NCI-H2171 treated with DMSO at 0.1 percent for 48 hours (cell line): ENCODE measurements at regions not wholly inside any gene's neighbourhood (a gene's known extent, or its start where the extent isn't known, plus 50 kb on each side); places are given as distances from the start of the nearest gene placed in this dataset.

Experiments
- DNase-seq: peaks from one replicate; lab custom pipeline; 2025; lab: John Stamatoyannopoulos, UW

DNA sequence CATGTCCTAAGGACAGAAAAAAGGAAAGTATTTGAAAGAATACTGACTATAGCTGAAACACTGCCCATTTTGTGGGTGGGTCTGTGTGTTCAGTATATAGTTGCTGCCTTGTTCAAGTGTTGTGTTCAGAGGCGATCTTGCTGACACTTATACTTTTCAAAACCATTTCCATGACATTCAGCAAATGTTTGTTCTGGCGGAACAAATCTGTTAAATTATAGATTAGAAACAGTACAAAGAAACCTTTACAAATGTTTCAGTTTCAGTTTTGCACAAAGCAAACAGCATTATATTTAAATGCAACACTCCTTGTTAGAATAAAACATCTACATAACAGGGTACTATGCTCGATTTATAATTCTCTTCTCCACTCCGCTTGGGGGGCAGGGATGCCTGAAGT is 2276.3 kb downstream of the MAT2B start:
- DNase-seq, result no peak

DNA sequence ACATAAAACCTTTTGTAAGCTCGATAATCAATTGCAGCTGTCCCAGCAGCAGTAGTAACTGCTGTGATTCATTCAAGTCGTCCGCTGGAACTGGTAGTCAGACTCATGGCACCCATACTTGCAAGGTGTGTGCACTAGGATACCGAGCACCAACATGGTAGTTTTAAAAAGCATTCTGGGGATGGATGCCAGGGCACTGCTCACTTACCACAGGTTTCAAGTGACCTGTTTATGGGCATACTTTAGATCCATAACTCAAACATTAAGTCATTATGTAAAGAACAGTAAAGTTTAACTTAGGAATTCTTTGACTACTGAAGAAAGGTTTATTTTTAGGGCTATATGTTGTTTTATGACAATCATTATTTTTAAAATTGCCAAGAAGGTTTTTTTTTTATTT is 2277.6 kb downstream of the MAT2B start:
- no peak for DNase-seq

DNA sequence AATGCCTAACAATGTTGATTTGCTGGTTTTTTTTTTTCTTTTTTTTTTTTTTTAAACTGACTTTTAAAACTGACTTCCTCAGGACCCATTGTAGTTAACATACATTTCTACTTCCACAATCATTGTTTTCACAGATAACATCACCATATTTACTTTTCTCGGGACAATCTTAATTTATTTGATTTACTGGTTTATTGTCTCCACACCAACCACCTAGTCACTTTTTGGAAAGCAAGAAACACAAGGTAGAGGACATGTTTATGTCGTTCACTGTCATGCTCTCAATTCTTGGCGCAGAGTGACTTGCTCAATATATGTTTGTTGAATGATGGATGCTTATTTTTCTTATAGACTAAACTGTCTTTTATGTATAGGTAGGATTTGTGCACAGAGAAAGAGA is 2280.7 kb downstream of the MAT2B start:
- DNase-seq, result no peak

DNA sequence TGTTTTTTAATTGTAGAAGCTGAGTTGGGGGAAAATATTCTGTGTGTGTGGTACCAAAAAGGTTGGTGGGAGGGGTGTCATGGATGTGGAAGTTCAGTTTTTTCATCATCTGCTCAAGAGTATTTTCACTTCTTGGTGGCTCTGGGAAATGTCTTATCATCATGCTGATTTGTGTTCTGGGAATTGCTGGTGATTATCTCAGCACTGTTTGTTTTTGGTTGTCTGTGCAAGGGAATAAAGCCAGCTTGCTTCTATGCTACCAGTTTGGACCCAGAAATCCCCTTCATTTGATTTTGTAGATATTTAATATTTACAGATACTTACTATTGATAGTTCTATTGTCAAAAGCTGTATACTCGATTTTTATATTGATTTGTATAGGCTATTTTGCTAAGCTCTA is 2289.7 kb downstream of the MAT2B start:
- no peak for DNase-seq

DNA sequence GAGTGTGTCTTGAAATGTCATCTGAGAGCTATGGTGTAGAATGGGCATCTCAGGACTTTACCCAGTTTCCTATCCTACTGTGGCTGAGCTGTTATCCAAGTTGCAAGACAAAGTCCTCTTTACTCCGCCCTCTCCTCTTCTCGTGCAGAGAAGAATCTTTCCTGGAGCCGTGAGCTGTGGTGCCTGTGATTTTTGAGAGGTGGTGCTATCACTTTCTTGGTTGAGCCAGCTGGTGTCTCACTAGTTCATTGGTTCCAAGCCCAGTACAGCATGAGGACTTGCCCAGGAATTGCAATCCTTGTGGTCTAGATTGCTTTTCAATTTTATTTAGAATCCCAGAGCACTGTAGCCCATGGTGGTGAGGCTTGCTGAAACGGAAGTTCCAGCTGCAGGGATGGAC is 2300.3 kb downstream of the MAT2B start:
- DNase-seq, result no peak

DNA sequence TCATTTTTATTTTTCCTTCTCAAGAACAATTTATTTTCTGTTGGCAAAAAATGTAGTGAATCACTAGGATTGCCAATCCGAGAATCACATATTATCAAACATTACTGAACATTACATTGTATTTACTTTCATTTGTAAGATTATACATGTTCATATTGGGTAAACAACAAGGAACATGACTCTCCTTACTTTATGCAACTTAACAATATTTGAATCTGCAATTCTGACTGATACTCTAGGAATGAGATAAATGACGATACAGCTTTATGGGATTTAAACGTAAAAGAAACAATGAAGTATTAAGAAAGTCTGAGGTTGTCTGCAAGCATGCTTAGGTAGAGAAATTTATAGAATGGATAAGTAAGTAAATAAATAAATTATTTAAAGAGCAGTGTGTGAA is 2302.9 kb downstream of the MAT2B start:
- no peak for DNase-seq

DNA sequence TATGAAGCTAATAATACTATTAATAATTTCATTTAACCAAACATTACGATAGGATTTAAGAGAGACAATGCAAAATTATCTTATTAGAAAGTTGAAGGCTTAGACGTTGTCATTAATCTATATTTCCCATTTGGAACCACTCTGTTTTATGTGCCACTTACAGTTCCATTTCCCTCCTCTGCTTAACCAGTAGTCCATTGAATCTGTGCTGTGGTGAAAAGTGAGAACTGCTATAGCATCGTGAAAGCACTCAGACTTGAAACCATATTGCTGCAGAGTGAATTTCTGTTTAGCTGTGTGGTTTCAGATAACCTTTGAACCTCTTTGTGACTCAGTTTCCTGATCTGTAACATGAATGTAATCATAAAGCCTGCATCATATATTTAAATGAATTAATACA is 2304.5 kb downstream of the MAT2B start:
- no peak for DNase-seq

DNA sequence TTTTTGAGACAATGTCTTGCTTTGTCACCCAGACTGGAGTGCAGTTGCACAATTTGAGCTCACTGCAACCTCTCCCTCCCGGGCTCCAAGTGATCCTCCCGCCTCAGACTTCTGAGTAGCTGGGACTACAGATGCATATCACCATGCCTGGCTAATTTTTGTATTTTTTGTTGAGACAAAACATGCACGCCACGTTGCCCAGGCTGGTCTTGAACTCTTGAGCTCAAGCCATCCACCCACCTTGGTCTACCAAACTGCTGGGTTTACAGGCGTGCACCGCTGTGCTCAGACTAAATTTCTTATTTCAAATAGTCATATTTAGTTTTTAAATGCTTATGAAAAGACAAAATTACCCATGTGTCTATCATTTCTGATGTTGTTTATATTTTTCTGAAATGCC is 2324.1 kb downstream of the MAT2B start:
- no peak for DNase-seq

DNA sequence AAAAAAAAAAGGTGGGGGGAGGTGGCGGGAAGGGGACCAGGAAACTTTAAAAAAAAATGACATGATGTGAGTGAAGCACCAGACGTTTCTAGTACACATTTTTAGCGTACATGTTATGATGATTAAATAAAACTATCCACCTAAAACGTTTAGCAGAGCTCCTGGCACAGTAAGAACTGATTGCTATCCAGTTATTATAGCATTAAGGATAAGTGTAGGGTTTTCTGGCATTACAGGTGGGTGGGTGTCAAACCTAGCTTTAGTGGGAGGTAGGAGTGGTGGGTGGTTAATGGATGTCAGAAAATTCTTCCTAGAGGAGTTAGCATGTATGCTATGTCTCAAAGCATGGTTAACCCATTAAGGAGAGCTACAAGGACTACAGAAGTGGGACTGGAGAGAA is 2329.5 kb downstream of the MAT2B start:
- no peak for DNase-seq

DNA sequence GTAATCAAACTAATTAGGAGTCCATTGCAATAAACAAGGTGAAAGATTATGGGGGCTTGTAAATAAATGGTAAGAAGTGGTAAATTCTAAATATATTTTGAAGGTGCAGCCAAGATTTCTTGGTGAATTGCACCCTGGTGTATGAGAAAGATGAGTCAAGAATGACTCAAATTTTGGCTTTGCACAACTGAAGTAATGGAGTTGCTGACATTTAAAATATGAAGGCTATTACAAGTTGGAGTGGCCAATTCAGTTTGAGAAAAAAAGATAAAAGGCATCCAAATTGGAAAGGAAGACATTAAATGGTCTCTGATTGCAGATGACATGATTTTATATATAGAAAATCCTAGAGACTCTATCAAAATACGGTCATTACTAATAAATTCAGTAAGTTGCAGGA is 2330.6 kb downstream of the MAT2B start:
- no peak for DNase-seq

DNA sequence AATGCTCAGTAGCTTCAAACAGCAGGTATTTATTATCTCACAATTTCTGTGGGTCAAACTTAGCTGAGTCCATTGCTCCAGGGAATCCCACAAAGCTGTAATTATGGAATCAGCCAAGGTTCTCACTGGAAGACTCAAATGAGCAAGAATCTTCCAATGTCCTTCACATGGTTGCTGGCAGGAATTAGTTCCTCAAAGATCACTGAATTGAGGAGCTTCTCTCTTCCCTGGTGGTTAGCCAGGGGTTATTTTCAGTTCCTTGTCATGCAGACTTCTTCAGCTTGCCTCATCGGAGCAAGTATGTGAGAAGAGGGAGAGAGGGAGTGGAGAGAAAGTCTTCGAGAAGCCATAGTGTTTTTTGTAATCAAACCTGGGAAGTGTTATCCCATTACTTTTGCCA is 2331.9 kb downstream of the MAT2B start:
- DNase-seq, result no peak

DNA sequence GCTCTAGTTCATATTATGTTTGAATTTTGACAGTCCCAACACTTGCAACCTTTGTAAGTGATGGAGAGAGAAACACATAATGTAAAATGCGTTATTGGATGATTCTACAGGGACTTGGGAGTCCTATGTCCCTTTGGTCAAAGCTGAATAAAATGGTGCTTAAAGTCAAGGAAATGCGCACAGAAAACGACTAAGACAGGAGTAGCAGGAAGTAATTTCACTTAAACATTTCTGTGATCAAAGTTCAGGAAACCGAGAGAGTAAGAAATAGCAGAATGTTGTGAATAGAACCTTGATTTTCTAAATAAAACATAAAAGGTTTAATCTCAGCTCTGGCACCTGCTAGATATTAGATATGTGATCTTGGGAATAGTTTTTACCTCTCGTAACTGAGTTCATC is 2339.2 kb downstream of the MAT2B start:
- no peak for DNase-seq

DNA sequence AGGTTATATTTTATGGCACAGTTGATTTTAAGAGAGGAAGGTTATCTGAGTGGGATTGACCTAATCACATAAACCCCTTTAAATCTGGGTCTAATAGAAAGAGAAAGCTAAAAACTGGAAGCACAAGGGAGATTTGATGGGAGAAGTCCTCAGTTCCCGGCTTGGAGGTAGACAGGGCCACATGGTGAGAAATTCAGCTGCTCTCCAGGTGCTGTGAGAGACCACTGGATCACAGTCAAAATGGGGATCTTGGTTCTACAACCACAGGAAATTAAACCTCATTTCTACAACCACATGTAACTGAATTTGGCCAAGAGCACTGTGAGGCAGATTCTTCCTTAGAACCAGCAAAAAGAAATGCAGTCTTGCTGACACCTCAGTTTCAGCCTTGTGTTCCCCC is 2352.7 kb downstream of the MAT2B start:
- no peak for DNase-seq

DNA sequence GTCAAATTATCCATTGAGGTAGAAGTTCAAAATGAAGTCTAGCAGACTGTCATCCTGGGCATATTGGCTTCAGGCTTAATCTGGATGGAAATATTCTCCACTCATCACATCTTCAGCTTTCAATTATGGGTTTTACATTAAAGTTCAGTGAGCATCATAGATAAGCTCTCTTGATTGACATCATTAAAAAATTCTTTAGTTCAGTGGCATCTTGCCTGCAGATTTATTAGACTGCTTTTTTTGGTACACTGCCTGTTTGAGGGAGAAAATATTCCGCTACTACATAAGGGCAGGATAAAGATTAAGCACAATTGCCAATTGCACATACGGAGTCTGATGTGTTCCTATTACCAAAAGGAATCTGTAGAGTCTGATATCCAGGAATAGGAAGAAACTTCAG is 2353.8 kb downstream of the MAT2B start:
- DNase-seq, result no peak

DNA sequence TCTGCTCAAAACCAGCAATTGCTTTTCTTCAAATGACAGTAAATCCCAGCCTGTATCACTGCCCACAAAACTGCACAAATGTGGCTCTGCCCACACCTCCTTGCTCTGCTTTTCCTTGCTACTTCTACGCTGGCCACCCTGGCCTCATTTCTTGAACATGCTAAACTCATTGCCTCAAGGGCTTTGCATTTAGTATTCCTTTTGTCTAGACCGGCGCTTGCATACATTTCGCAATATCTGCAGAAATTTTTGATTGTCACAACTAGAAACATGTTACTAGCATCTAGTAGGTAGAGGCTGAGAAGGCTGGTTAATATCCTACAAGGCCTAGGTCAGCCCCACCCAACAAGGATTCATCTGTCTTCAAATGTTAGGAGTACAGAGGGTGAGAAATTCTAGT is 2357.8 kb downstream of the MAT2B start:
- no peak for DNase-seq

DNA sequence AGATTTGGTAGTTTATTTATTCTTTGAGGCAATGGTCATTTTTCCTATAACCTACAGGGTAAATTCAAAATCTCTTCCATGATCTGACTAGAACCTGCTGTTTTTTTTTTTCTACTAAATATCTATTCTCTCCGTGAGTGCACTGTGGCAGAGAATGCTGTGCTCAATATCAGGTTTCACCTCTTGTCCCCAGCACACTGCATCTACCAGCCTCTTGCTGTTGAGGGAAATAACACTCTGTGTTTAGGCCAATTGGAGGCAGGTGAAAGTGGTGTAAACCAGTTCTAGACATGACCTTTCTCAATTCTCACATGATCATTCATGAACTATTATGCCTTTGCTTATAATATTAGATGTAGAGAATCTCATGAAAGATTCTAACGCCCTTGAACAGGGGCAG is 2365.9 kb downstream of the MAT2B start:
- no peak for DNase-seq

DNA sequence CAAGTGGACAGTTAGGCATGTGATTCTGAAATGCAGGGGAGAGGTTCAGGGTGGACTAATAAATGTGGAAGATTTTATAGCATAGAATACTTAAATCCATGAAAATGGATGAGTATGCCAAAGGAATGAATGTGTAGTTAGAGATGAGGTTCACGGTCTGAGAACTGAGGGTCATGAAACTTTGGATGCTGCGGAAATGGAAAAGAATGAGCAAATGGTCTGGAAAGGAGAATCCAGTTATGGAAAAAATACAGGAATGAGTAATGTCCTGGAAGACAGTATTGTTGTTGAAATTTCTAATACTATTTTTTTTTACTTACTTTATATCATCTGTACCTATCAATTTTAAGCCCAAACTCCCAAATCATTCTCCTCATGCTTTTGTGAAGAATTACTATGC is 2369.4 kb downstream of the MAT2B start:
- DNase-seq, result no peak

DNA sequence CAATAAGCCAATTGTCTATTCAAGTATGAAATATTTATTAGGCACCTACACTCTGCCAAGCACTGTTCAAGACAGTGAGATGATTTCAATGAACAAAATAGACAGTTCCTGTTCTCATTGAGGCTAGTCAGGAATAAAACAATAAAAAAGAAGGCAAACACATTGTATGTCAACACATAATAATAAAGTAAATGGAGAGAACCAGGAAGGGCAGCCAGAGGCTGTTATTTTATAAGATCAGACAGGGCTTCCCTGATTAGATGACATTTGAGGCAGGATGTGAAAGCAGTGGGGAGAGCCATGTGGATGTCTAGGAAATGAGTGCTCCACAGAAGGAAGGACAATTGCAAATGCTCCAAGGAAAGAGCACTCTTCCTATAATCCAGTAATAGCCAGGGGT is 2371.1 kb downstream of the MAT2B start:
- DNase-seq, result no peak

DNA sequence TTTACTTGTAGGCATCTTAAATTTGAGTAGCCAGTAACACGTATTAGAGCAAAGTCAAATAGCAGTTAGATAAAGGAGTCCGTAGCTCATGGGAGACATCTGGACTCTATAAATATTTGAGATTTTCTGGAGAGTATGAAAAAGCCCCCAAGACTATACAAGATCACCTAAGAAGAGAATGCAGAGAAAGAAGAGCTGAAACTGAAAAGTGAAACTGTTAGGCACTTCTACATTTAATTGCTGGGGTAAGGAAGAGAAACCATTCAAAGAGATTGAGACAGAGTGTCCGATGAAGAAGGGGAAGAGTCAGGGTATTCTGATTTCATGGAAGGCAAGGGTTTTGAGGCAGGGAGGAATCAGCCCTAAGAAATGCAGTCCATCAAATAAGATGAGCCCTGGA is 2372.1 kb downstream of the MAT2B start:
- DNase-seq, result no peak

DNA sequence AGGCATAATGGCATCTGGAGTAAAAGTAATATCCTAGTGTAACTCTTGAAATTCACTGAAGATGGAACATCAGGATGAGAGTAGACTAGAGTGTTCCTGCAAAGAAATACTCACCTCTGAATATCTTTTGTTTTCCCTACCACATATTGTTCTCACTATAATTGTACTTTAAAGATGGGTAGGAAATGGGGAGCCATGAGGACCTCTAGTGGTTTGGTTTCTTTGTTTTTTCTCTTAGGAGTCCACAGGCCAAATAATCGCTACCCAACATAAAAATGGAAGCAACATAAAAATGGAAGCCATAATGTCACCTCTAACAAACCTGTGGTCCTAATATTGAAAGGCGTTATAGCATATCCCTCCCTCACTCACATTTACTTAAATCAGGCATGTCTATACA is 2375.8 kb downstream of the MAT2B start:
- DNase-seq, result no peak

DNA sequence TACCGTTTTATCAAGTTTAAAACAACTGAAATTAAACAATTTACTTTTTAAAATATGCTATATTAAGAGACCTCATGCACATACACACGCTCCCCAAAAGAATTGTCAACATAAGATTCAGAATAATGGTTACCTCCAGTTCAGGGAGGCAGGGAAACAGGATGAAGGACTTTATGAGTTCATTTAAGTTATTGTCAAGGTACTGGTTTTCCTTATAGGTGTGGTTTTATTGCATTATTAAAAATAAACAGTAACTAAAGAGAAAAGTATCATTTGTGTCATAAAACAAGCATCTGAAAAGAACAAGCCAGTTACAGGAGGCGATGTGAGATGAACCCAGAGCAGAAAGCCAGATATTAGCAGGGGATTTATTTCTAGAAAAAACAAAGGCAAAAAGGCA is 2376.7 kb downstream of the MAT2B start:
- no peak for DNase-seq

DNA sequence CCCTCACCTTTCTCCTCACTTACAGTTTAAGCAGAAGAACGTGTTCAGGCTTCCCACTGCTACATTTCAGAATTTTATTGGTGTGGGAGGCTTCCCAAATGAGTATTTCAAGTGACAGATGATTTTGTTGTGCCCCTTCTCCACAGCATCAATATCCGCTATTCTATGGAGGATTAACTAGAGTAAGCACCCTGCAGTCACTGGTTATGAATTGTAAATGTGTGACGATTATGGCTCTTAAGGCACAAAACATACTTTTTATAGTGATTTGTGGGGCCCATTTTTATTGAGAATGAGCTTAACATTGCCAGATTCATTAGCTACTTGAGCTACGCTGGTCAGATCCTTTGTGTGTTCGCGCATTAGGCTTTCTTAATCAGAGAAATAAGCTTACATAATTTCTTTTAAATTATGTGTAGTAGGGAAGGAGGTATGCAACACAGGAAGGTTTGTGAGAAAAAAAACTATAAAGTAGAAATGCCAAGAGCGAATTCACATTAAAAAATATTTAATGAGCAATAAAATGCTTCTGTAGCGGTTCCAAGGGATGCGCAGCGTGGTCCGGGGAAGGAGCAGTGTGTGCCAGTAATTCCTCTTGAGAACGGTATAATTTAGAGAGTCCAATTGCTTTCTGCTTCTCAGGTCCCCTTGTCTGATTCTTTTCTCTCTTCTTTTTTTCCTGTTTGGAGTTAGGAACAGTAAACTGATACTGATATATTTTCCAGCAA is 2380.4 kb downstream of the MAT2B start:
- no peak for DNase-seq

DNA sequence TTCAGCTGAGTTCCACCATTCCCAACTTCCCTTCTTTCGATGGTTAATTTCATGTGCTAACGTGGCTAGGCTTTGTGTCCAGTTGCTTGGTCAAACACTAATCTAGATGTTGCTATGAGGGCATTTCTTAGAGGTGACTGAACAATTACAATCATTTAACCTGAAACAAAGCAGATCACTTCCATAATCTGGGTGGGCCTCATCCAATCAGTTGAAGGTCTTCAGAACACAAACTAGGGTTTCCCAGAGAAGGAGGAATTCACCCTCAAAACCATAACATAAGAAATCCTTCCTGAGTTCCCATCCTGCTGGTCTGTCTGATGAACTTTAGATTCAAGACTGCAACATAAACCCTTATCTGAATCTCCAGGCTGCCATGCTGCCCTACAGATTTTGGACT is 2381.7 kb downstream of the MAT2B start:
- no peak for DNase-seq

DNA sequence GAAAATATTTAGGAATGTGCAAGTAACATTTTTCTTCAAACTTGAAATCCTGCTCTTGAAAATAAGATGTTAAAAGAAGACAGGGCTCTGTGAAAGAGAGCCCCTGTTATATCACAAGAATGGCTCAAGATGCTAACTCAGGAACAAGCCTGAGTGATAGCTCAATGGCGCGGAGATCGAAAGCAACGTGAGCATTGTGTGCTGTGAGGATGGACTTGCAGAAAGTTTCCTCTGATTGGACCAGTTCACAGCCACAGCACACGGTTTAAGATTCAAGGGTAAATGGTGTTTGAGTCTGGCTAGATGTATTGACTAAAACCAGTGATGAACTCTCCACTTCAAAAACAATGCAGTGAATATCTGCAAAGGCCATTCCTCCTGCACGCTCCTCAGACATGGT is 2387.0 kb downstream of the MAT2B start:
- no peak for DNase-seq

DNA sequence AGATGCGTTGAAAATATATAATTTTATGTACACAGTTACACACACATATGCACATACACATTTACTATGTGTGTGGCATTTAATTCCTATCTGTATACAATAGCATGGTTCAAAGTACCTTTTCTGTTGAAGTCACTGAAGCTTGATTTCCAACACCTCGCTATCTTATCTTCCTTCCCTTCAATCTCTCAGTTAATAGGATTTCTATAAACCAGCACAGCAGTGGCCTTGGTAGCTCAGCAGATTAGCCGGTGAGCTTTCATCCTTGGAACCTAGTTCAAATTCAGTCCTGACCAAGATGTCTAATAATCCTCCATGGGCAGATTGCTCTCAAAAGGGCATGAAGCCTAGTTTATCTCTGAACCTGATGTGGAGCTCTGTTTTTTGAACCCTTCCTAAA is 2389.5 kb downstream of the MAT2B start:
- DNase-seq, result no peak
